ENCODE measurements at regions not wholly inside any gene's neighbourhood (a gene's known extent, or its start where the extent isn't known, plus 50 kb on each side); places are given as distances from the start of the nearest gene placed in this dataset.

- TF ChIP-seq CTCF (conservative IDR thresholded peaks at IDR 0.05) (no peak), EZH2 (IDR thresholded peaks at IDR 0.05; ENCODE audit: low read depth) (no peak)
These were observed 141.8 kb downstream of the SMIM20 start for GRCh38 chr4:26055855-26056254.

Measured in PC-9 (cell line).